ENCODE measurements at regions not wholly inside any gene's neighbourhood (a gene's known extent, or its start where the extent isn't known, plus 50 kb on each side); places are given as distances from the start of the nearest gene placed in this dataset.

DNA sequence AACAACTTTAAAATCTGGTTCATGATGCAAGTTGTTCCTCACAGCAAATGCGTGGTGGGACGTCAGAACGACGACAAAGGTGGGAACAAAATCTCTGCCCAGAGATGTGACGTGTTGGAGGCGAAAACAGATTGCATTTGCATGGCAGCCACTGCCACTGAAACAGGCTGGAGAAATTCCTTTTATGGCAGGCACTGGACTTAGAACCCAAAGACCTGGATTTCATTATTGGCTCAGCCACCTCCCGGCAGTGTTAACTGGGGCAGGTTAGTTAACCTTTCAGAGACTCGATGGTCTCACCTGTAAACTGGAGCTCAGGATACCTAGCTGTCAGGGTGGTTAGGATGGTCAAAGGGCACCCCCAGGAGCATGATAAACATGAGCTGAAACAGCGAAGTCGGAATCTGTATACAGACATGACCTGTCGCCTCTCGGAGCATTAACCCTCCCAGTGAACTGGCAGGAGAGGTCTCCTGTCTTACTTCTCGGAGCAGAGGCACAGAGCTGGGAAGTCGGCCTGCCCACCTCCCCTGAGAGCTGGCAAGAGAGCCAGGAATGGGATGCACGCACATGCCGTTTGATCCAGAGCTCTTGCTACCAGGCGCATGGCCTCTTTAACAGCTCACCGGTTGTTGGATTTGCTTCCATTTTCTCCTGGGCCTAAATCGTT, 59.2 kb upstream of the TARBP1 start:
- DNase-seq (ENCODE audit: low read depth) = no peak
- H3K27me3 ChIP-seq (ENCODE audit: control insufficient read depth, insufficient read depth, low read length) = no peaks in the 10 kb centered on the region
- TF ChIP-seq, protein P1, sequence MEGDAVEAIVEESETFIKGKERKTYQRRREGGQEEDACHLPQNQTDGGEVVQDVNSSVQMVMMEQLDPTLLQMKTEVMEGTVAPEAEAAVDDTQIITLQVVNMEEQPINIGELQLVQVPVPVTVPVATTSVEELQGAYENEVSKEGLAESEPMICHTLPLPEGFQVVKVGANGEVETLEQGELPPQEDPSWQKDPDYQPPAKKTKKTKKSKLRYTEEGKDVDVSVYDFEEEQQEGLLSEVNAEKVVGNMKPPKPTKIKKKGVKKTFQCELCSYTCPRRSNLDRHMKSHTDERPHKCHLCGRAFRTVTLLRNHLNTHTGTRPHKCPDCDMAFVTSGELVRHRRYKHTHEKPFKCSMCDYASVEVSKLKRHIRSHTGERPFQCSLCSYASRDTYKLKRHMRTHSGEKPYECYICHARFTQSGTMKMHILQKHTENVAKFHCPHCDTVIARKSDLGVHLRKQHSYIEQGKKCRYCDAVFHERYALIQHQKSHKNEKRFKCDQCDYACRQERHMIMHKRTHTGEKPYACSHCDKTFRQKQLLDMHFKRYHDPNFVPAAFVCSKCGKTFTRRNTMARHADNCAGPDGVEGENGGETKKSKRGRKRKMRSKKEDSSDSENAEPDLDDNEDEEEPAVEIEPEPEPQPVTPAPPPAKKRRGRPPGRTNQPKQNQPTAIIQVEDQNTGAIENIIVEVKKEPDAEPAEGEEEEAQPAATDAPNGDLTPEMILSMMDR (IDR thresholded peaks at IDR 0.05; ENCODE audit: insufficient read depth, low read length, severe bottlenecking) = no peak
- H3K4me3 ChIP-seq (ENCODE audit: low read depth, low read length) = no peak overlapping the region
- no peaks in the 10 kb centered on the region for H3K36me3 ChIP-seq (ENCODE audit: control insufficient read depth, insufficient read depth, low read length)
- no peak for FAIRE-seq

DNA sequence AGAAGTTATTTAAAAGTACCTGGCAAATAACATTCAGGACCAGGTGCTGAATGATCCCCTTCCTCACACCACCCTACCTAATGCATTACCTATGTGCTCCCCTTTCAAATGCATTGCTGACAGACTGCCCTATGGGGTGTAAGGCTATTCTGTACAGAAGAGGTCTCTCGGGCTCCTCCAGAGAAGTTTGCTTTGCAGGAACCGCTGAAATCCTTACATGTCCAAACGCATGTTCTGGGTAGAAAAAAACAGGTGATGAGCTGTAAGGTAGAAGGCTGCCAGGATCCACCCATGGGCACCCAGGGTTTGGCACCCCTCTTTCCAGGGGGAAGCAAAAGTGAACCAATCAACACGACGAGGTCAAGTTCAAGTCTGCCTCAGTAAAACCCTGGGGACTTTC, 58.3 kb upstream of the TARBP1 start:
- Histone ChIP-seq H3K4me3 (ENCODE audit: low read depth, low read length) (no peak overlapping the region), H3K36me3 (ENCODE audit: control insufficient read depth, insufficient read depth, low read length) (no peaks in the 10 kb centered on the region), H3K27me3 (ENCODE audit: control insufficient read depth, insufficient read depth, low read length) (no peaks in the 10 kb centered on the region)
- peak; percentile 68 for DNase-seq (ENCODE audit: low read depth)
- TF ChIP-seq, protein P1 (IDR thresholded peaks at IDR 0.05; ENCODE audit: insufficient read depth, low read length, severe bottlenecking) = no peak
- FAIRE-seq = no peak

DNA sequence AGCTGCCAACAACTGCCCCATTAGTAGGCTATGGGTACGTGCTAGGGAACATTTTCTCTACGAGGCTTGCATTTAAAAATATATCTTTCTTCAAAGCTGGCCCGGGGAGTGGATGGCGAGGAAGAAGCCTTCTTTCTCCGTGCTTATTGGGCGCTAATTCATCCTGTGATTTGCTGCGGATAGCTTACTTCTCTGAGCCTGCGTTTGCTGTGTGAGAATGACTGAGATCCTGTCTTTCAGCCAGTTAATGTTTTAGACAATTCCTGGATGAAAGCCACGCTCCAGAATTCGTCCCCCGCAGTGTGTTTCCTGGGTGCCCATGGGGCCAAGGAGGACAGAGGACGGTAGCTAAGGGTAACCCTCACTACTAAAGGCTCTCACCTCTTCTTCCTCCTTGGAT, 57.8 kb upstream of the TARBP1 start:
- Histone ChIP-seq H3K4me3 (ENCODE audit: low read depth, low read length) (no peak overlapping the region), H3K27me3 (ENCODE audit: control insufficient read depth, insufficient read depth, low read length) (no peaks in the 10 kb centered on the region), H3K36me3 (ENCODE audit: control insufficient read depth, insufficient read depth, low read length) (no peaks in the 10 kb centered on the region)
- DNase-seq (ENCODE audit: low read depth) (no peak), FAIRE-seq (no peak)
- TF ChIP-seq, protein P1 (IDR thresholded peaks at IDR 0.05; ENCODE audit: insufficient read depth, low read length, severe bottlenecking) = no peak

- FAIRE-seq (no peak), DNase-seq (ENCODE audit: low read depth) (no peak)
- H3K36me3 ChIP-seq (ENCODE audit: control insufficient read depth, insufficient read depth, low read length) = no peaks in the 10 kb centered on the region
- H3K27me3 ChIP-seq (ENCODE audit: control insufficient read depth, insufficient read depth, low read length) = no peaks in the 10 kb centered on the region
- TF ChIP-seq, protein P1 (IDR thresholded peaks at IDR 0.05; ENCODE audit: insufficient read depth, low read length, severe bottlenecking) = no peak
- no peak overlapping the region for H3K4me3 ChIP-seq (ENCODE audit: low read depth, low read length)
Observed at GRCh38 chr1:234535763-234536515, 57.0 kb upstream of the TARBP1 start.

DNA sequence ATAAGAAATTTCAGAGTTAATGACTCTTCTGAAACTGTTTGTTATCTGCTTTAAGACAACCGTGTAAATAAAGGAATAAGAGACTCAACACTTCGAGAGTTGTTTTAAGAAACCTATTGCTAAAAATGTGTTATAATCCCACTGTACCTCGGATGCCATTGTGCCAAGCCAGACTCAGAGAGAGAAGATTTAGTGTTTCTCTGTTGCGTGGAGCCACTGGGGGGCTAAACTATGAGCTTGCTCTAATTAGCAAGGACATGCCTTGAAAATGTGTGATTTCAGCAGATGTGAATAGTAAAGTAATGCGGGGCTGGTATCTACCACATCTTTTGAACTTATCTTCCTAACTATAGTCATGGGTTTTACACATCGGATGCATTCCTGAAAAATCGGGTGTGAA, 56.2 kb upstream of the TARBP1 start:
- Histone ChIP-seq H3K27me3 (ENCODE audit: control insufficient read depth, insufficient read depth, low read length) (no peaks in the 10 kb centered on the region), H3K4me3 (ENCODE audit: low read depth, low read length) (no peak overlapping the region), H3K36me3 (ENCODE audit: control insufficient read depth, insufficient read depth, low read length) (no peaks in the 10 kb centered on the region)
- TF ChIP-seq, protein P1 (IDR thresholded peaks at IDR 0.05; ENCODE audit: insufficient read depth, low read length, severe bottlenecking) = no peak
- FAIRE-seq (no peak), DNase-seq (ENCODE audit: low read depth) (no peak)

All from bronchial epithelial cell (primary cell).